HL-60 (cell line): ENCODE measurements at regions not wholly inside any gene's neighbourhood (a gene's known extent, or its start where the extent isn't known, plus 50 kb on each side); places are given as distances from the start of the nearest gene placed in this dataset.
"Not testable (repeated sequence)": the region's sequence is repeated elsewhere in the genome, so short reads cannot be mapped to it uniquely, and the experiment has no call there.

Experiments used
- DNase-seq, 2 experiments: peaks; one replicate each; pipeline ENCODE4 v3.0.0-alpha.2; 2010 to 2020; ENCODE audit warnings: low read depth in 1 of 2, low spot score in 1 of 2
- H3K27ac ChIP-seq: fragments of 250-450 bp; sonication (Bioruptor Pico); replicated peaks from 2 replicates; pipeline ENCODE4 v1.5.1; 2020; ENCODE audit warnings: mild to moderate bottlenecking, moderate library complexity
- H3K27me3 ChIP-seq: fragments of 250-450 bp; sonication (Bioruptor Pico); 2 replicates; pipeline ENCODE4 v1.5.1; 2021; ENCODE audit warnings: mild to moderate bottlenecking, moderate library complexity; ENCODE audit not compliant: insufficient read depth, poor library complexity, severe bottlenecking
- H3K4me3 ChIP-seq: replicated peaks from 2 replicates; pipeline ENCODE4 v1.5.1; 2011; ENCODE audit warnings: mild to moderate bottlenecking, control low read depth, low read length; ENCODE audit not compliant: insufficient read depth
- CTCF ChIP-seq: IDR thresholded peaks from one replicate; pipeline ENCODE4 v1.5.1; 2011; ENCODE audit warnings: low read length, control low read depth, inconsistent platforms; ENCODE audit not compliant: insufficient read depth
- GABPA ChIP-seq: IDR thresholded peaks from 2 replicates; pipeline ENCODE4 v1.6.1; 2012; ENCODE audit warnings: low read depth
- POLR2AphosphoS5 ChIP-seq: IDR thresholded peaks from 2 replicates; pipeline ENCODE4 v1.6.1; 2012; ENCODE audit warnings: low read depth
- SPI1 ChIP-seq: IDR thresholded peaks from 2 replicates; pipeline ENCODE4 v1.6.1; 2012; ENCODE audit warnings: low read depth, mild to moderate bottlenecking, borderline replicate concordance
- TF ChIP-seq, protein P1 (sequence below): IDR thresholded peaks from 2 replicates; pipeline ENCODE4 v1.6.1; 2012; ENCODE audit warnings: low read depth; ENCODE audit not compliant: insufficient replicate concordance

DNA sequence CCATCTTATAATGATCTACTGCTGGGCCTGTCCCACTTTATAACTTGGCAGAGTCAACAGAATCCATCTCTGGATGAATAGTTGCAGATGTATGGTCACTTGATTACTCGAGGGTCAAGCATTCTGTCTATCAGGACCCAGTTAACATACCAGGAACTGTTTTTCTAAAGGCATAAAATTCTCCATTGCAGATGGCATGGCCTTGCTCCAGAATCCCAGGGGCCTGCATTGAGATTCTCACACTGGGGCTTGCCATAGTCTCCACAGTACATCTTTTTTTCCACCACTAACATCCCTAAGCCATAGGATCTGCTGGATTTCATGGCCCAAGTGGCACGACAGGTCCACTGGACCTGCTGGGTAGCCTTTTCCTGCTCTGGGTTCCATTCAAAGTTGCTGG, 68.5 kb upstream of the CACNA1D start:
- H3K4me3 ChIP-seq, result no peak overlapping the region
- no peak for TF ChIP-seq SPI1
- no peak for TF ChIP-seq POLR2AphosphoS5
- no peak for TF ChIP-seq CTCF
- TF ChIP-seq GABPA, result no peak
- TF ChIP-seq, protein P1, sequence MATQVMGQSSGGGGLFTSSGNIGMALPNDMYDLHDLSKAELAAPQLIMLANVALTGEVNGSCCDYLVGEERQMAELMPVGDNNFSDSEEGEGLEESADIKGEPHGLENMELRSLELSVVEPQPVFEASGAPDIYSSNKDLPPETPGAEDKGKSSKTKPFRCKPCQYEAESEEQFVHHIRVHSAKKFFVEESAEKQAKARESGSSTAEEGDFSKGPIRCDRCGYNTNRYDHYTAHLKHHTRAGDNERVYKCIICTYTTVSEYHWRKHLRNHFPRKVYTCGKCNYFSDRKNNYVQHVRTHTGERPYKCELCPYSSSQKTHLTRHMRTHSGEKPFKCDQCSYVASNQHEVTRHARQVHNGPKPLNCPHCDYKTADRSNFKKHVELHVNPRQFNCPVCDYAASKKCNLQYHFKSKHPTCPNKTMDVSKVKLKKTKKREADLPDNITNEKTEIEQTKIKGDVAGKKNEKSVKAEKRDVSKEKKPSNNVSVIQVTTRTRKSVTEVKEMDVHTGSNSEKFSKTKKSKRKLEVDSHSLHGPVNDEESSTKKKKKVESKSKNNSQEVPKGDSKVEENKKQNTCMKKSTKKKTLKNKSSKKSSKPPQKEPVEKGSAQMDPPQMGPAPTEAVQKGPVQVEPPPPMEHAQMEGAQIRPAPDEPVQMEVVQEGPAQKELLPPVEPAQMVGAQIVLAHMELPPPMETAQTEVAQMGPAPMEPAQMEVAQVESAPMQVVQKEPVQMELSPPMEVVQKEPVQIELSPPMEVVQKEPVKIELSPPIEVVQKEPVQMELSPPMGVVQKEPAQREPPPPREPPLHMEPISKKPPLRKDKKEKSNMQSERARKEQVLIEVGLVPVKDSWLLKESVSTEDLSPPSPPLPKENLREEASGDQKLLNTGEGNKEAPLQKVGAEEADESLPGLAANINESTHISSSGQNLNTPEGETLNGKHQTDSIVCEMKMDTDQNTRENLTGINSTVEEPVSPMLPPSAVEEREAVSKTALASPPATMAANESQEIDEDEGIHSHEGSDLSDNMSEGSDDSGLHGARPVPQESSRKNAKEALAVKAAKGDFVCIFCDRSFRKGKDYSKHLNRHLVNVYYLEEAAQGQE, result no peak
- no peak for DNase-seq
- no peak overlapping the region for H3K27ac ChIP-seq
- peaks cover 4% of the 10 kb centered on the region for H3K27me3 ChIP-seq

- no peak for TF ChIP-seq GABPA
- TF ChIP-seq SPI1, result no peak
- no peak for TF ChIP-seq CTCF
- TF ChIP-seq, protein P1, result no peak
- TF ChIP-seq POLR2AphosphoS5, result no peak
- no peak overlapping the region for H3K4me3 ChIP-seq
- DNase-seq, result no peak
- H3K27me3 ChIP-seq, result peaks cover 4% of the 10 kb centered on the region
- H3K27ac ChIP-seq, result no peak overlapping the region
These were observed 67.5 kb upstream of the CACNA1D start for GRCh38 chr3:53426918-53427317.

DNA sequence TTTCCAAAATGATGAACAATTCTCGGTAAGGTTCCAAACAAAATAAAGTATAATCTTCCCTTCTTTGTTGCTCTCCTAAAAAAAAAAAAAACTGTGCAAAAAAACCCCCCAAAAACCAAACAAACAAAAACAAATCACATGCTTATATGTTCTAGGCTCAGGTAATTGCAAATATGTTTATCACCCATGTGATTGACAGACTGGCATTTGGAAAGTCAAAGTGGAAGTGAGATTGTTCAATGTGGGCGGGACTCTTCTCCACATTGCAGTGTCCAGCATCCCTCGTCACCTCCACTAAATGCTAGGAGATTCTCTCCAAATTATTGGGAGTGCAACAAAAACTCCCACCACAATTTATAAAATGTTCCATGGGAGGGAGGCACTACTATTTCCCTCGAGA, 57.6 kb upstream of the CACNA1D start:
- no peak overlapping the region for H3K27ac ChIP-seq

GRCh38 chr3:53442863-53443262, 51.5 kb upstream of the CACNA1D start:
- not testable (repeated sequence) for H3K27me3 ChIP-seq, DNase-seq, H3K4me3 ChIP-seq, H3K27ac ChIP-seq

More for the DNA sequence above, 57.6 kb upstream of the CACNA1D start:
- Histone ChIP-seq H3K27me3 (no peaks in the 10 kb centered on the region), H3K4me3 (no peak overlapping the region)
- DNase-seq, result no peak
- TF ChIP-seq GABPA (no peak), SPI1 (no peak), CTCF (no peak), POLR2AphosphoS5 (no peak)
- TF ChIP-seq, protein P1, result no peak
